HCT116 (cell line): ENCODE measurements at regions not wholly inside any gene's neighbourhood (a gene's known extent, or its start where the extent isn't known, plus 50 kb on each side); places are given as distances from the start of the nearest gene placed in this dataset.

Source experiments
- ATAC-seq: fragments of 200-7000 bp; cut with Tn5 transposase; 2 replicates; pipeline ENCODE4 v1.9.1; 2020; ENCODE audit warnings: mild to moderate bottlenecking, moderate library complexity
- BruUV-seq: library from RNA; stranded (reverse); fragments of 400-500 nt; replicated peaks from 2 replicates; lab custom pipeline; 2021; lab: Mats Ljungman, UMichigan
- CTCF ChIA-PET: fragments of 300-600 bp; sonication (Branson Sonifier 250); formaldehyde crosslinking; loops from one replicate; lab custom pipeline; 2021; ENCODE audit warnings: antibody characterized with exemption; lab: Charles Lee
- POLR2A ChIA-PET: fragments of 300-600, 350-600 bp; sonication (Branson Sonifier 250); formaldehyde crosslinking; loops from one replicate; lab custom pipeline; 2021; ENCODE audit warnings: antibody characterized with exemption; lab: Charles Lee
- RAD21 ChIA-PET, 2 experiments: fragments of 300-600 bp; sonication (Branson Sonifier 250); formaldehyde crosslinking; loops; one replicate each; lab custom pipeline; 2023; ENCODE audit warnings: low total read pairs in 2 of 2; ENCODE audit not compliant: uncharacterized antibody in 2 of 2, unreplicated experiment in 2 of 2, low non-redundant PET in 1 of 2; lab: Charles Lee
- DNase-seq: peaks from one replicate; pipeline ENCODE4 v3.0.0-alpha.2; 2010; ENCODE audit warnings: low read depth, low spot score
- H2AFZ ChIP-seq: fragments of 200-600 bp; shearing (Covaris generic), sonication (generic); 2 replicates; pipeline ENCODE4 v1.6.1; 2017; ENCODE audit warnings: low read depth, mixed run types, mixed read lengths, antibody characterized with exemption, low read length; ENCODE audit not compliant: poor library complexity, severe bottlenecking
- H3K27ac ChIP-seq: 2 replicates; pipeline ENCODE4 v1.5.1; 2012; ENCODE audit warnings: low read depth, low read length
- H3K27me3 ChIP-seq: fragments of 200-600 bp; sonication (generic); 2 replicates; pipeline ENCODE4 v1.6.1; 2016; ENCODE audit warnings: mixed run types, low read length, mixed read lengths; ENCODE audit not compliant: insufficient read depth
- H3K36me3 ChIP-seq, 2 experiments: fragments of 200-500 bp in 1 of 2; fragments of 200-600 bp in 1 of 2; sonication (Bioruptor generic) in 1 of 2; sonication (generic) in 1 of 2; 2 replicates each; pipeline versions ENCODE4 v1.5.1 to v1.6.1; 2014 to 2016; ENCODE audit warnings: low read length in 2 of 2, inconsistent platforms in 1 of 2, mixed read lengths in 1 of 2, mixed run types in 1 of 2; ENCODE audit not compliant: insufficient read depth in 2 of 2, control insufficient read depth in 1 of 2
- H3K4me1 ChIP-seq, 2 experiments: fragments of 200-600 bp in 1 of 2; sonication (generic) in 1 of 2; 2 replicates each; pipeline versions ENCODE4 v1.5.1 to v1.6.1; 2012 to 2017; ENCODE audit warnings: low read length in 2 of 2, inconsistent platforms in 1 of 2, mild to moderate bottlenecking in 1 of 2, mixed read lengths in 1 of 2, mixed run types in 1 of 2, moderate library complexity in 1 of 2; ENCODE audit not compliant: insufficient read depth in 2 of 2, control insufficient read depth in 1 of 2
- H3K4me2 ChIP-seq: fragments of 200-600 bp; sonication (generic); 2 replicates; pipeline ENCODE4 v1.6.1; 2017; ENCODE audit warnings: mixed run types, low read length, mixed read lengths
- H3K4me3 ChIP-seq, 2 experiments: fragments of 200-600 bp in 1 of 2; sonication (generic) in 1 of 2; replicated peaks in 1 of 2; 2 replicates each; pipeline ENCODE4 v1.5.1; 2011 to 2016; ENCODE audit warnings: low read length in 2 of 2, control low read depth in 1 of 2, low read depth in 1 of 2, mild to moderate bottlenecking in 1 of 2, mixed read lengths in 1 of 2, mixed run types in 1 of 2
- H3K79me2 ChIP-seq: fragments of 200-600 bp; sonication (generic); 2 replicates; pipeline ENCODE4 v1.6.1; 2017; ENCODE audit warnings: mild to moderate bottlenecking, mixed run types, low read length, moderate library complexity, mixed read lengths; ENCODE audit not compliant: insufficient read depth
- H3K9ac ChIP-seq: fragments of 200-600 bp; sonication (generic); 2 replicates; pipeline ENCODE4 v1.6.1; 2016; ENCODE audit warnings: low read length, mixed read lengths
- H3K9me2 ChIP-seq: fragments of 200-600 bp; sonication (generic), shearing (Covaris generic); 2 replicates; pipeline ENCODE4 v1.6.1; 2017; ENCODE audit warnings: mixed run types, mild to moderate bottlenecking, moderate library complexity; ENCODE audit not compliant: insufficient read depth
- H3K9me3 ChIP-seq, 2 experiments: fragments of 200-500 bp in 1 of 2; fragments of 200-600 bp in 1 of 2; sonication (Bioruptor generic) in 1 of 2; sonication (generic) in 1 of 2; 2 replicates each; pipeline ENCODE4 v1.6.1; 2014 to 2017; ENCODE audit warnings: low read length in 2 of 2, mixed read lengths in 2 of 2, inconsistent platforms in 1 of 2, low read depth in 1 of 2, mild to moderate bottlenecking in 1 of 2, mixed run types in 1 of 2, moderate library complexity in 1 of 2; ENCODE audit not compliant: control insufficient read depth in 1 of 2, insufficient read depth in 1 of 2
- H4K20me1 ChIP-seq: fragments of 200-600 bp; sonication (generic), shearing (Covaris generic); 2 replicates; pipeline ENCODE4 v1.6.1; 2017; ENCODE audit warnings: mixed run types, mild to moderate bottlenecking, moderate library complexity; ENCODE audit not compliant: insufficient read depth
- ATF3 ChIP-seq: IDR thresholded peaks from 2 replicates; pipeline ENCODE4 v1.6.1; 2012
- CBX3 ChIP-seq: IDR thresholded peaks from 2 replicates; pipeline ENCODE4 v1.6.1; 2012; ENCODE audit warnings: low read depth
- CTCF ChIP-seq, 3 experiments: fragments of 200-600 bp in 1 of 3; sonication (generic) in 1 of 3; IDR thresholded peaks in 2 of 3; conservative IDR thresholded peaks in 1 of 3; 2 replicates each; pipeline ENCODE4 v1.5.1; 2012 to 2017; ENCODE audit warnings: low read depth in 2 of 3, low read length in 2 of 3, antibody characterized with exemption in 1 of 3, borderline replicate concordance in 1 of 3, control low read depth in 1 of 3, mild to moderate bottlenecking in 1 of 3, mixed read lengths in 1 of 3, mixed run types in 1 of 3, moderate library complexity in 1 of 3; ENCODE audit not compliant: insufficient read depth in 1 of 3
- FOSL1 ChIP-seq: IDR thresholded peaks from 2 replicates; pipeline ENCODE4 v1.6.1; 2012; ENCODE audit warnings: low read depth
- MAX ChIP-seq: IDR thresholded peaks from 2 replicates; pipeline ENCODE4 v1.6.1; 2012
- POLR2A ChIP-seq: IDR thresholded peaks from 2 replicates; pipeline ENCODE4 v1.7.0; 2011; ENCODE audit warnings: borderline replicate concordance; ENCODE audit not compliant: insufficient read depth, insufficient read length; ENCODE audit errors: extremely low read depth
- POLR2AphosphoS5 ChIP-seq: IDR thresholded peaks from 2 replicates; pipeline ENCODE4 v1.6.1; 2011; ENCODE audit warnings: mild to moderate bottlenecking, low read depth, low read length, moderate library complexity
- RAD21 ChIP-seq: IDR thresholded peaks from 2 replicates; pipeline ENCODE4 v1.6.1; 2012; ENCODE audit warnings: low read depth, mild to moderate bottlenecking
- SIN3A ChIP-seq: IDR thresholded peaks from 2 replicates; pipeline ENCODE4 v1.6.1; 2012; ENCODE audit warnings: low read depth
- SP1 ChIP-seq: IDR thresholded peaks from 2 replicates; pipeline ENCODE4 v1.6.1; 2012; ENCODE audit warnings: low read depth
- TCF7L2 ChIP-seq: IDR thresholded peaks from 2 replicates; pipeline ENCODE4 v1.7.0; 2011; ENCODE audit warnings: borderline replicate concordance, inconsistent platforms; ENCODE audit not compliant: insufficient read depth, insufficient read length; ENCODE audit errors: extremely low read depth
- ZBTB33 ChIP-seq: IDR thresholded peaks from 2 replicates; pipeline ENCODE4 v1.6.1; 2011; ENCODE audit warnings: mild to moderate bottlenecking, low read length, moderate library complexity; ENCODE audit not compliant: insufficient replicate concordance; ENCODE audit errors: extremely low read depth
- ZFX ChIP-seq: fragments of 450-650 bp; IDR thresholded peaks from 2 replicates; pipeline ENCODE4 v1.6.1; 2017
- ZNF274 ChIP-seq: fragments of 200-500 bp; sonication (Bioruptor generic); IDR thresholded peaks from 2 replicates; pipeline ENCODE4 v1.6.1; 2014; ENCODE audit warnings: mild to moderate bottlenecking, low read depth, low read length, inconsistent platforms
- intact Hi-C: fragments of 100-400 bp; cut with micrococcal nuclease; formaldehyde crosslinking; loops from 2 replicates; pipeline ENCODE4 v1.10.0; 2022

- Histone ChIP-seq H3K27me3 (no peaks in the 10 kb centered on the region), H2AFZ (no peak overlapping the region), H3K9me2 (no peaks in the 10 kb centered on the region), H3K4me3 (no peak overlapping the region), H4K20me1 (no peaks in the 10 kb centered on the region), H3K4me2 (no peak overlapping the region), H3K4me1 (no peaks in the 10 kb centered on the region), H3K9me3 (peaks cover 0 to 7% of the 10 kb centered on the region in 2 experiments; a peak in 1 of 4 replicates), H3K79me2 (no peaks in the 10 kb centered on the region), H3K27ac (no peak overlapping the region), H3K9ac (no peak overlapping the region), H3K36me3 (no peaks in the 10 kb centered on the region)
- DNase-seq (no peak), ATAC-seq (no peak)
- no TSS peak for BruUV-seq
- TF ChIP-seq RAD21 (no peak), TCF7L2 (no peak), POLR2AphosphoS5 (no peak), CTCF (IDR thresholded peaks at IDR 0.05 in 2 of 3, conservative IDR thresholded peaks at IDR 0.05 in 1 of 3; ENCODE audit: borderline replicate concordance in 1 of 3, insufficient read depth in 1 of 3, low read depth in 2 of 3, low read length in 2 of 3) (no peak), SP1 (no peak), CBX3 (no peak), ZBTB33 (no peak), MAX (no peak), POLR2A (no peak), ZFX (no peak), ATF3 (no peak), ZNF274 (no peak), SIN3A (no peak), FOSL1 (no peak)
- ChIA-PET POLR2A (no interaction called here), CTCF (no interaction called here), RAD21 (no interaction called here)
- intact Hi-C loops, result no loop called here
Measured at GRCh38 chr17:33709881-33710280, 416.8 kb upstream of the ASIC2 start.
